ENCODE measurements at regions not wholly inside any gene's neighbourhood (a gene's known extent, or its start where the extent isn't known, plus 50 kb on each side); places are given as distances from the start of the nearest gene placed in this dataset.

DNA sequence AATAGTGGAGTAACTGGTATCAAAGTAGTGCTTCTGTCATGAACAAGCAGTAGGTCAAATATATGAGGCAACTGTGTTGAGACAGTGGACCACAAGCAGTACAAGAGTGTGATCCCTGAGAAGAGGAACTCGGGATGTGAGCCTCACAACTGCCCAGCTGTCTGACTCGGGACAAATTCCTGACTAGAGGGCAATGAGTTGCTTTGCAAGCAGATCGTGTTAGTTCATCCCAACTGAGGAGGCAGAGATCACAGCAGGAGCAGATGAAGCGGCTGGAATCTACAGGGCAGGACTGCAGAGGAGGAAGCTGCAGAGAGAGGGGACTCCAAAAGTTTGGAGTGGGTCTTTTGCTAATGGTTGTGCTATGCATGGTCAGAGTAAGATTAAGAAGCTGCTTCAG is 741.1 kb downstream of the DIAPH3 start:
- no peak overlapping the region for H2AFZ ChIP-seq (ENCODE audit: low read length)
- no peaks in the 10 kb centered on the region for H3K79me2 ChIP-seq (ENCODE audit: insufficient read depth, low read length)
- no peak overlapping the region for H3K4ac ChIP-seq (ENCODE audit: low read depth, low read length)
- no peaks in the 10 kb centered on the region for H3K27me3 ChIP-seq (ENCODE audit: insufficient read depth, low read length)
- Mint-ChIP-seq H3K27me3 (ENCODE audit: low read depth) (no peaks in the 10 kb centered on the region), H3K27ac (peak overlapping the region in 2 of 3 experiments; percentile 13 to 47; a peak in 2 of 7 replicates), H3K4me3 (no peak overlapping the region), H3K4me1 (peaks cover 20% of the 10 kb centered on the region in 2 experiments), H3K9me3 (peaks cover 16 to 21% of the 10 kb centered on the region in 2 experiments), H3K36me3 (ENCODE audit: insufficient read depth in 1 of 3, low read depth in 3 of 3) (peaks cover 0 to 30% (median 19%) of the 10 kb centered on the region in 3 experiments; a peak in 5 of 7 replicates)
- no peak overlapping the region for H2BK15ac ChIP-seq (ENCODE audit: low read depth, low read length)
- H3K9ac ChIP-seq (ENCODE audit: extremely low read depth, insufficient read length, low read length), result no peak overlapping the region
- H4K5ac ChIP-seq (ENCODE audit: insufficient read length, low read depth, low read length), result no peak overlapping the region
- DNase-seq, result peak; percentile 38
- H3K79me1 ChIP-seq (ENCODE audit: insufficient read depth, low read depth, low read length, poor library complexity, severe bottlenecking), result no peaks in the 10 kb centered on the region
- H2BK20ac ChIP-seq (ENCODE audit: low read depth, low read length, poor library complexity, severe bottlenecking), result no peak overlapping the region
- no peak overlapping the region for H2BK120ac ChIP-seq (ENCODE audit: low read depth, low read length, poor library complexity, severe bottlenecking)
- H3K14ac ChIP-seq (ENCODE audit: insufficient read depth, low read length), result no peak overlapping the region
- H3K56ac ChIP-seq (ENCODE audit: insufficient read length, low read depth, low read length), result no peak overlapping the region
- H4K91ac ChIP-seq (ENCODE audit: insufficient read length, low read depth, low read length), result no peak overlapping the region
- no peaks in the 10 kb centered on the region for H3K23me2 ChIP-seq (ENCODE audit: insufficient read length, low read depth, low read length, poor library complexity, severe bottlenecking)
- H3K27ac ChIP-seq (ENCODE audit: insufficient read length, low read depth, low read length), result no peak overlapping the region
- H4K20me1 ChIP-seq (ENCODE audit: control insufficient read depth, insufficient read depth, insufficient read length), result no peaks in the 10 kb centered on the region
- no peak overlapping the region for H2BK5ac ChIP-seq (ENCODE audit: insufficient read length, low read length)
- H3K4me1 ChIP-seq (ENCODE audit: insufficient read depth, low read length), result peaks cover 7% of the 10 kb centered on the region; the same call in 1 of the 2 replicates
- TF ChIP-seq, protein P1, sequence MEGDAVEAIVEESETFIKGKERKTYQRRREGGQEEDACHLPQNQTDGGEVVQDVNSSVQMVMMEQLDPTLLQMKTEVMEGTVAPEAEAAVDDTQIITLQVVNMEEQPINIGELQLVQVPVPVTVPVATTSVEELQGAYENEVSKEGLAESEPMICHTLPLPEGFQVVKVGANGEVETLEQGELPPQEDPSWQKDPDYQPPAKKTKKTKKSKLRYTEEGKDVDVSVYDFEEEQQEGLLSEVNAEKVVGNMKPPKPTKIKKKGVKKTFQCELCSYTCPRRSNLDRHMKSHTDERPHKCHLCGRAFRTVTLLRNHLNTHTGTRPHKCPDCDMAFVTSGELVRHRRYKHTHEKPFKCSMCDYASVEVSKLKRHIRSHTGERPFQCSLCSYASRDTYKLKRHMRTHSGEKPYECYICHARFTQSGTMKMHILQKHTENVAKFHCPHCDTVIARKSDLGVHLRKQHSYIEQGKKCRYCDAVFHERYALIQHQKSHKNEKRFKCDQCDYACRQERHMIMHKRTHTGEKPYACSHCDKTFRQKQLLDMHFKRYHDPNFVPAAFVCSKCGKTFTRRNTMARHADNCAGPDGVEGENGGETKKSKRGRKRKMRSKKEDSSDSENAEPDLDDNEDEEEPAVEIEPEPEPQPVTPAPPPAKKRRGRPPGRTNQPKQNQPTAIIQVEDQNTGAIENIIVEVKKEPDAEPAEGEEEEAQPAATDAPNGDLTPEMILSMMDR (conservative IDR thresholded peaks at IDR 0.05), result no peak
- no peak overlapping the region for H3K4me2 ChIP-seq (ENCODE audit: insufficient read depth, insufficient read length, low read length)
- H3K18ac ChIP-seq (ENCODE audit: insufficient read length, low read depth, low read length), result no peak overlapping the region
- no peak overlapping the region for H2AK5ac ChIP-seq (ENCODE audit: insufficient read length, low read length)
- no peak overlapping the region for H4K8ac ChIP-seq (replicated peaks; ENCODE audit: insufficient read length, low read depth, low read length)
- H3K9me3 ChIP-seq (ENCODE audit: control insufficient read depth, low read depth, low read length), result no peaks in the 10 kb centered on the region
- no peak overlapping the region for H3K23ac ChIP-seq (ENCODE audit: insufficient read length, low read depth, low read length)
- H3T11ph ChIP-seq (ENCODE audit: low read length), result no peak overlapping the region
- no CpG with 5 or more reads among the region's 4 CpGs for WGBS (ENCODE audit: extremely low coverage, insufficient read length, low lambda C conversion rate)
- no peak overlapping the region for H2BK12ac ChIP-seq (ENCODE audit: insufficient read length, low read depth, low read length)
